NCI-H226 (cell line): ENCODE measurements at regions not wholly inside any gene's neighbourhood (a gene's known extent, or its start where the extent isn't known, plus 50 kb on each side); places are given as distances from the start of the nearest gene placed in this dataset.

ENCODE experiments used
- DNase-seq: peaks from one replicate; pipeline ENCODE4 v3.0.0-alpha.2; 2015

DNA sequence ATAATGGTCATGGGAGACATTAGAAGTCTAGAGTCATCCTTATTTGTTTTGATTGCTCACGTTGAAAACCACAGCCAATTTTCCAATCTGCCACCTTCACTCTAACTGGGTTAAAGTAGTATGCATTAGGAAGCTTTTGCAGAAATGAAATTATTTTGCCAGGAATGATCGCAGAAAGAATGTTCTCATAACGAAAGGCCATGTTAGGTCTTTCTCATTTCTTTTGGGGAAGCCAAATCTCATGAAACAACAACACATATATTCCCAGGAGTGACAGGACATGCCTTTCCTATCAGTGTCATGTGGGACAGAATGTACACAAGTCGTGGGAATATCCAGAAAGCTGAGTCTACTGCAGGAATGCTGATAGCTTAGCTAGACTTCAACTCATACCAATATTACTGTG lies 386.3 kb downstream of the AASDHPPT start:
- no peak for DNase-seq

DNA sequence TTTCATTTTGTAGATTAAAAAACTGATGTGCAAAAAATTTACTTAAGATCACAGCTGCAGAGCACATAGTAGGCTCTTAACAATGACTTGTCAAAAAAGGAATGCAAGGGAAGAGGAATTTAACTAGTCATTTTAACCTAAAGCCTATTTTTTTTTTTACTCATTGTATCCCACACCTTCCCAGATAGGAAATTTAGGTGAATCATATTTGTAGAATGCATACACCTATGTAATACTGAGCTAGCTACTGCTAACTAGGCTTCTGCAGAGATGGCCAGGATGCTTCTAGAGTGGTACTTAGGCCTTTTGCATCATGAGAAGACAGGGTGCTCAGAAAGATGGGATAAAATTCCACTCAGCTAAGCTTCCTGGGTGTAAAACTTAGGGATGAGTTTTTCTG lies 387.3 kb downstream of the AASDHPPT start:
- no peak for DNase-seq

DNA sequence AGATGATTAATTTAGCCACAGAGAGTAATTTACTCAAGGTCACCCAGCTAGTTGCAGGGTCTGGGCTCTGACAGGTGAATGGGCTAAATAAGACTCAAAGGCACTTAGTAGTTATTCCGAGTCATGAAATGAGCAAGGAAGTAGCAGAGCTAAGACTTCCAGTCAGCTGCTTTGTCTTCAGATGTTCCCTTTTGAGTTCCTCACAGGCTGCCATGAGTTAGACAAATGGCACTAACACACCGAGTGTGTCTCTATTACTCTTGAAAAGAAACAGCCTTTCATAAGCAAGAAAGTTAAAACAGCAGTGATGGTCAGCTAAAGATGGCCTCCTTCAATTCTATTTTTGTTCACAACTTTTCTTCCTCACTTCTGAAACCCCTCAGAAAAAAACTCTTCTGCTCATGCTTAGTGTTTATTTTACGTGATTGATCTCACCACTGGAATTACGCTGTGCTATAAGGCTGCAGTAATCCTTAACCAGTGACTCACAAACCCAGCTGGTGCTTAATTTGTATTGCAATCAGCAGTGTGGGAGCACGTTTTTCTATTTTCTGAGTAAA lies 389.1 kb downstream of the AASDHPPT start:
- no peak for DNase-seq

DNA sequence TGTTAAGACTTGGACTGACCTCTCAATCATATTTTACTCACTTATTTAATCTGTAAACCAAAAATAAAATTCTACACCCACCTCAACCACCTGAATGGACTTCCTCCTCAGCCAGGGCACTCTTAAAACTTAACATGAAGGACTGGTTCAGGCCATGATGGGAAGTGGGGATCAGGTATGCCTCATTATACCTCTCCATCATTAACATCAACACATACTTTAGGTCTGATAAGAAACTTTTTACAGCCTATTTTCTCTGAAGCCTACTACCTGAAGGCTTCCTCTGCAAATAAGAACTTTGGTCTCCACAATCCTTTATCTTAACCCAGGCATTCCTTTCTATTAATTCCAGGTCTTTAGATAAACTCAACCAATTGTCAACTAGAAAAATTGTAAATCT lies 390.0 kb downstream of the AASDHPPT start:
- DNase-seq = peak; percentile 44

DNA sequence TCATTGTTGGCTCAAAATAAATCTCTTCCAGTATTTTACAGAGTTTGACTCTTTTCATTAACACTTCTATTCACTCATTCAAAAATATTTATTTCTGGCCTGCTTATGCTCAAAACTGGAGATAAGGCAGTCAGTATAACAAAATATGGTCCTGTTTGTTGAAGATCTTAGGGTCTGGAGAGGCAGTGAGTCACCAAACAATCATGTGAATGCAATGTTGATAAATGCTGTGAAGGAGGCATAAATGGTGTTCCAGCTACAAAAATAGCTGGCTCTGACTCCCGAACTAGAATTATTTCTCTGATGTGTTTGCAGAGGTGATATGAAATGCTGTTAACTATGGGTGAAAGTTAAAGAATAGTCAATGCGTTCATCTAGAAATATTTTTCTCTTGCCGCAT lies 390.6 kb downstream of the AASDHPPT start:
- DNase-seq = peak; percentile 75

DNA sequence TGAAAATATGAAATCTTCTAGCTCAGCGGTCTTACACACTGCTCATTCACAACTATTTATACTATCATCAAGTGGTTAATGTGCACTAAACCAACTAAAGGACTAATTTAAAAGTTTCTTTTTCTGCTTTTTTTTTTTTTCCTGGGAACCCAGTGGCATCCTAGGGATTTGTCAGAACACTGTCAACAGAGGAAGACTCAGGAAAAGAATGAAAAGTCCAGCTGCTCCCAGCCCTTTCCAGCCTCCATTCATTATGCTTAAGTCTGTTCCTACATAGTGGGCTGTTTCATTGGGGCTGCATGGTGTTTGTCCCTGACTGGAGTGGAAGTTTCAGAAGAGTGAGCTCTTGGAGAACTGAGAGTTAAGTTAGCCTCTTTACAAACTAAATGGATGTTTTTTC lies 391.1 kb downstream of the AASDHPPT start:
- DNase-seq = no peak

DNA sequence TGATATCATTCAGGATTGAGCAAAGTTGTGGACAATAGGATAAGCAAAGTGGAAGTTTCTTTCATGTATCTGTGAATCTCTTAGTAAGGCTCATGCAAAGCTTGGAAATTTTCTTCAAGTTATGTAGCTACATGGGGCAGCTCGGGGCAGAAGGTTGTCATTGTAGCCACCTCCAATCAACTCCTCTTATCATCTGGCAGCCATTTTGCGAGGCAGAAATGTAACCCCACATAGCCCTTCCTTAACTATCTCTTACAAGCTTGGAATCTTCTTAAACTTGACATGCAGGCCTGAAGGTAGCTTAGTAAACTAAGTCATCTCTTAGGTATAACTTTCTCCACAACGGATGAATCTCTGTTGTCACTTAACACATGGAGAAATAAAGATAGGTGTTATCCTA lies 392.8 kb downstream of the AASDHPPT start:
- no peak for DNase-seq

DNA sequence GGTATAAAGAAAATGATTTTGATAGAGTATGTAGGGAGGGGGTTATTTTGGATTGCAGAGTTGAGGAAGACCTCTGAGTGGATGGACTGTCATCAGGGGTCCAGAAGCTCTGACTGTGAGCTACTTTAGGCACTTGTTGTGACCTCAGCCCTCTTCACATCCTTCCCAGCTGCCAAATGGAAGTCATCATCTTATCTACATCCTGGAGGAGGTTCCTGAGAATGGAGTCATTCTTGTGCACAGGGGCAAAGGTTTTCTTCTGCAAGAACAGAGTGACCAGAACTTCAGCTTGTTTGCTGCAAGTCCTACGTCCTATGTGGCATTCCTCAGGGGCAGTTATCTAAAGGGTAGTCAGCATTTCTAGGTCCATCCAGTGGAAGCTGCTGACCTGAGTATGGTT lies 393.8 kb downstream of the AASDHPPT start:
- no peak for DNase-seq

DNA sequence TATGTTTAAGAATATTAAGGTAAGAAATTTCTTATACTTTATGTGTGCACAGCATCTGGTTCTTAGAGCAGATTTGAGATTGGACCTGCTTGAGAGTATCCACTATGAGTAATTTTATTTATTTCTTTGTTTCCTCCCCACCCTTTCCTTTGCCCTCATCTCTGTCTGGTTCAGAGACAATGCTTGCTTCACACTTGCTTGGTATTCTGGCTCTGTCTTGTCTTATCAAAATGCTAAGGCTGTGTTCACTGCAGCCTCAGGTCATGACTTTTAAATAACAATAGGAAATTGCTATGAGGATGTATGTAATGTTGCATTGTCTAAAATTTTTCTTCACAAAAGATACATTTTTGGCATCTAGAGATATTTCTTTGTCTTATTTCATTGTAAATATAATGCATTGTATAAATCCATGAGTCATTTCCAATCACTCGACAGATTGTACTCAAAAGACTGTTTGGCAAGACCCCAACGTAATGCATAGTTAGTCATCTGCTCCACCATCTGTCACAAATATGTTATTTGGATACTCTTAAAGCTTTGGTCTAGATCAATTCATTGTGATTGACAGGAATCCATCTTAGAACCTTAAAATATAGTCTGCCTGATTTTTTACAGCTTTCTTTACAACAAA lies 395.7 kb downstream of the AASDHPPT start:
- peak; percentile 67 for DNase-seq

DNA sequence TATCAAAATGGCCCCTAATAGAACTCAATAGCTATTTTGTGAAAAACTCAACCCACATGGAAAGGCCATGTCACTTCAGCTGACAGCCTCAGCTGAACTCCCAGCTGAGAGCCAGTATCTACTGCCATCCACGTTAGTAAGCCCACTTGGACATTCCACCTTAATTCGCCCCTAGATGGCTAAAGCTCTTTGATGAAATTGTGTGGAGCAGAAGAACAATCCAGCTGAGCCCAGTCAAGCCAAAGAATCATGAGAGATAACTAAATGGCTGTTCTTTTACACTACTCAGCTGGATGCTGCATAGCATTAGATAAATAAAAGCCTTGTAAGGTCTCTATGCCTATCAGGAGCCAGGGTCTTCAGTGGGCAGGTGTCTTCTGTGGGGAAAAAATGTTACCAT lies 396.8 kb downstream of the AASDHPPT start:
- DNase-seq = no peak

DNA sequence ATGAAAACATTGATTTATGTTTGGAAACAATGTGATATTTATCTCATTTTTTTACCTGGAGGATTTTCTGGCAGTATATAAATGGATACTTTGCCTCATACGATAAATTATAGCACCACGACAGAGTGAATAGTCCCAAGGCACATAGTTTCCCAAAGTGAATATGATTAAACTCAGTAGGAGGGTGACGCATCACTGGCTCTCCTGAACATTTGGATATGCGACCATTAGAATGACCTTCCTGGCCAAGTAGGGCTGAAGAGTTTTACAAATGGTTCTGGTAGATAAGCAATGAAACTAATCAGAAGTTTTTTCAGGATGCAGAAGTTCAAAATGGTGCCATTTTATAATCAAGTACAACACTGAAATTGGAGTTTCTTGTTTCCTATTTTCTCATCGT lies 397.7 kb downstream of the AASDHPPT start:
- no peak for DNase-seq

DNA sequence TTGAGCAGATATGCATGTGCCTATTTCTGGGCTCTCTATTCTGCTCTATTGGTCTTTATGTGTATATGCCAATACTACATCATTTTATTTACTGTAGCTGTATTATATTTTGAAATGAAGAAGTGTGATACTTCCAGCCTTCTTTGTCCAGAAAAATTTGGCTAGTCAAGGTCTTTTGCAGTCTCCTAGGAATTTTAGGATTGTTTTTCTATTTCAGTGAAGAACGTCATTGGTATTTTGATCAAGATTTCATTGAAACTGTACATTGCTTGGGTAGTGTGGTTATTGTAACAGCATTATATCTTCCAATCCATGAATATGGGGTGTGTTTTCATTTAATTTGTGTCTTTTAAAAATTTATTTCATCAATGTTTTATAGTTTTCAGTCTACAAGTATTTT lies 400.3 kb downstream of the AASDHPPT start:
- no peak for DNase-seq

DNA sequence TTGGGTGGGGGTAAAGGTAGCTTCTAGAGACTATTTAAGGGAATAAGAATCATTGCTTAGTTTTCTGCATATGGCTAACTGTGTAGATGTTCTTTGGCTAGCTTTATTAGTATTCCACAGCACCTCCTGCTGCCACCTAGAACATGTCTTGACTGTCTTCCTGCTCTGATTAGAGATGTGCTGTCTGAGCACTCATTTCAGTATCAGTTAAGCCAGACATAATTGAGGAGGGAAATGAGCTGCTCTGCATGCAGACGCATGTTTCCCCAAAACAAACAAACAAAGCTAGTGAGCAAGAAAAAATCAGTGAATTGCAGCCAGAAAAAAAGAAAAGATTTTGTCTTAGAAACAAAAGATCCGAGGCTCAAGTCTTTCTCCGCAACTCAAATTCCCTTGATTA lies 402.2 kb downstream of the AASDHPPT start:
- no peak for DNase-seq

DNA sequence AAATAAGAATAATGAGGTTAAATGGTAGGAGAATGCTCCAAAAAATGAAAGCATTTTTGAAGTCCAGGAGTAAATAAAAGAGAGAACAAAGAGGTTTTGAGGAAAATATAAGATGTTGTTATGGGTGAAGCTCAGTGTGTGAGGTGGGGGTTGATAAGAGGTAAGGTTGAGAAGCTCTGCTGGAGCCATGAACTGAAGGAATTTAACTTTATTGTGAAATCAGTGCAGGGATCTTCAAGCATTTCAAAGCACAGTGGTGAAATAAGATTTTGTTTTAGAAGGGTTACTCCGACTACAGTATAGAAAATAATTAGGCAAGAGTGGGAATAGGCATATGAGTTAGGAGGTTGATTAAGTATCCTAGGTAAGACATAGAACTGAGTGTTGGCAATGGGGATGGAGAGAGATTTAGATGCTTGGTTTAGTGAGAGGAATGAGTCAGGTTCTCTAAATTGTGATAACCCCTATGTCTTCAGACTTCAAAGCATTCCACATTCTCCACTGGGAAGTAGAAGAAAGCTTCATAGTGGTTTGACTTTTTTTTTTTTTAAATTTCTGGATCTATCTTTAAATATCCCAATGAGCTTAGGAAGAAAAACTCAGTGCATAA lies 403.2 kb downstream of the AASDHPPT start:
- peak; percentile 84 for DNase-seq

DNA sequence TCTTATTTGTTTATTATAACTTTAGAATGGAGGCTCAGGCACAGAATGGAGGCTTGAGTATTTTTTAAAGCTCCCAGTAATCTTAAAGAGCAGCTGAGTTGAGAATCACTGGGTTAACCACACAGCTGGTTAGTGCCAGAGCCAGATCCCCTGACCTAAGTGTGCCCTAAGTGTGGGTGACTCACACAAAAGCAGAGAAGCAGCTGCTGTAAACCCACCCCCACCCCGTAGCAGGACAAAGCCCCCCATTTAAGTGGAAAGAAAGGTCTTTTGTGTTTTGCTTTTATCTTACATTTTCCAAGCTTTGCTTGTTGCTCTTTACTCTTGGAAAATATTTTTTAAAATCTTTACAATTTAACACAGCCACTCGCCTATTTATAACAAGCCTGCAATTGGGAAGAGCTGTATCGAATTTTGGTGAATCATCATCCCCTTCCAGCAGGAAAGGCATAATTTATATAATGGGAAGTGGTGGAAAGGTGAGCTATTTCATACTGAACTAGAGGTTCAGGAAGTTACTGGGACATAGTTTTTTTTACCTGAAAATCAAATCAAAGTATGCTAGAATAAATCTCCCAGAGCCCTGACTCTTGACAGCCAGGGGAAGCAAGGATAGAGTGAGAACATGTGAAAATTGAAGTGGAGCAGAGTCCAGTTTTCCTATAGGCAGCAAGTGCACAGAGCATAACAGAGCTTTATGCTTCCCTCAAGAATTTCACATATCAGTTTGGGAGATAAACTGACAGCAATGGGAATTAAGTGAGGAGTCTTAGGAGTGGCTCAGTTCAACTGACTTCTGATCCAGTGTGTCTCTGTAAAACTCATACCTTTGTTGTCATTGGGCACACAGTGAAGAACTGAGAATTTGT lies 405.7 kb downstream of the AASDHPPT start:
- DNase-seq = peak; percentile 40

DNA sequence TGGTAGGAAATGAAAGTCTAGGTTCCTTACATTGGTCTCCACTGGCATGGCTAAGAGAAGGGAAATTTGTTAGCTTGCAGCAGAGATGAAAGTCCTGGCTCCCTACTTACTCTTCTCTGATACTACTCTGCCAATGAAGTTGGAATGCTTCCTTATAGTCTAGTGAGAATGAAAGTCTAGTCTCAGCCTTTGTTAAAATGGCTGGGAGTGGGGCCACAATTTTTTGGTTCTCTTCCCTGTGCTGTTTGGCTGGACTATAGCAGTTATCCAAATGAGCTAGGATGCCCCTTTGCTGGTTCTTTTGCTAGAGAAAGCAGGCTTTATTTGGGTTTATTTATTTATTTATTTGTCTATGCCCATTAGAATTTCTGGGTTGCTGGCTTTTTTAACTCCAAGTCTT lies 414.3 kb downstream of the AASDHPPT start:
- no peak for DNase-seq

DNA sequence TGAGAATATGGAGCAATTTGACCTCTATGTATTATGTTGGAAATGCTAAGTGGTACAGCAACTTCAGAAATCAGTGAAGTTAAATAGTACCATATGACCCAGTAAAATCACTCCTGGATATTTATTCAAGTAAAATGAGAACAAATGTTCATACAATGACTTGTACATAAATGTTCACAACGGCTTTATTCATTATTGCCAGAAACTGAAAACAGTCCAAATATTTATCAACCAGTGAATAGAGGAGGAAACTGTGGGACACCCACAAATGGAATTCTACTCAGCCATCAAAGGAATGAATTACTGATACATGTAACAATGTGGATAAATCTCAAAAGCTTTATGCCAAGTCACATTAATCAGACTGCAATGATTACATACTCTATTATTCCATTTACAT lies 416.3 kb downstream of the AASDHPPT start:
- peak; percentile 33 for DNase-seq

DNA sequence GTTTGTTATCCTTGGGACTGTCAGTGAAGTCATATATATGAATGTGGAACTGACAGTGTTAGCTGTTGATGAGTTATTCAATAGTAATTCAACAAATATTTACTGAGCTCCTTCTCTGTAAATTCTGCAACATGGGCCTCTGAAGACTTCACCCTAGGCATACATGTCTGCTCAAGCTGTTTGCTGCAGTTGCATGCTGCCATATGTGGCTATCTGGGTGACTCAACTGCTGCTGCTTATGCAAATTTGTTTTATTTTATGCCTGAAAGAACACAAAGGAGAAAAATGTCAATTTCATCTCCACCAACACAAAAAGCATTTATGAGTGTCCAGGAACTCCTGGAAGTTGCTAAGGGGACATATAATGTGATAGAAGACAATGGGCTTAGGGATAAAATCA lies 417.6 kb downstream of the AASDHPPT start:
- no peak for DNase-seq

DNA sequence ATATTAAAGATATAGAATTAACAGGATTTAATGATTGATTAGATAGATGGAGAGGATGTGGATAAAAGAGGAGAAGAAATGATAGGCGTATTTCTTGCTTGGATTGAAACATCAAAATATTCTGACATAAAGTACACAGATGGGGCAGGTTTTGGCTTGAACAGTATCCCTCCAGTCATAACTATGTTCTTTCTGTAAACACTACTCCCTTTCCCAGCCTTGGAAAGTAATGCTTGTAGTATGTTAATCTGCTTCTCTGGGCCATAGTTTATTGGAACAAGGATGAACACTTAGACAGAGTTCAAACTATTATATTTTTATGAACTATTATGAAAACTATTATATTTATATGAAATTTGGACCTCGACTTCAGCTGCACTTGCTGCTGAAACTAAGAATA lies 419.2 kb downstream of the AASDHPPT start:
- DNase-seq = no peak

DNA sequence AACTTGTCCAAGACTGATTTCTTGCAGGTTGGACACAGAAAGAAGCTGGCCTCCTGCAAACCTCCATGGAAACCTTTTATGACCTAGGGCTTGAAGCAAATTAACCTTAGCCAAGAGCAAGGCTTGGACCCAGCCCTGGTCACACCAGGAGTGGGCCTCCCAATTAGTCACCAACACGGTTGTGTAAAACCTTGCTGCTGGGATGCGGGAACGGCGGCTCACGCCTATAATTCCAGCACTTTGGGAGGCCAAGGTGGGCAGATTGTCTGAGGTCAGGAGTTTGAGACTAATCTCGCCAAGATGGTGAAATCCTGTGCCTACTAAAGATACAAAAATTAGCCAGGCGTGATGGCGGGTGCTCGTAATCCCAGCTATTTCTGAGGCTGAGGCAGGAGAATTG lies 419.9 kb downstream of the AASDHPPT start:
- no peak for DNase-seq

DNA sequence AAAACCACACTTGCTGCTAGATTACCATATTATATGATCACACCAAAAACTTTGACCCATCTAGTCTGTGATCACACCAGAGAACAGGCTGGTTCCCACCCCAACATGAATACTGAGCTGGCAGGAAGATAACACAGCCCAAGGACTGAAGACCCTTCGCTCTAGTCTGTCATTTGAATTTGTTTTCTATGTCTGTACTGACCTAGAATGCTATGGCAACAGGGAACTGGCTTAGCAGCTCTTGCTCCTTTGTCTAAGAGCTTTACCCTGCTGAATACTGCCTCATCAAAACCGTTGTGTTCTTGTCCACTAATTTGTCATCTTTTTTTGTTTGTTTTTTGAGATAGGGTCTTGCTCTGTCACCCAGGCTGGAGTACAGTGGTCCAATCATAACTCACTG lies 420.4 kb downstream of the AASDHPPT start:
- no peak for DNase-seq

DNA sequence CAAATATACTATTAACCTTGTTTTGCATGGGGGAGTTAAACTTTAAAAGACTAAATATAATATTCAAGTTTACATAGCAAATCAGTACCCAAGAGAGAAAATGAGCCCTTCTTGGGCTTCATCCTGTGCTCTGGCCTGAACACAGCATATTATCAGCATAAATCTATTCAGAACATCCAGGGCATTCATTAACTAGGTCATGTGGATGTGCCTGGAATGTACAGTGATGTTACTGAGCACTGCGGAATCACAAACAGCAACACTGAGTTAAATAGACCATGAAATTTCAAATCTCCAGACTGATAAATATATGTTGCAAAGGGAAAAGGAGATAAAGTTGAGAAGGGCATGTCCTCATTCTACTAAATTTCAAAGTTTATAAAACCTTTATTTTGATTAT lies 426.4 kb downstream of the AASDHPPT start:
- DNase-seq = no peak

DNA sequence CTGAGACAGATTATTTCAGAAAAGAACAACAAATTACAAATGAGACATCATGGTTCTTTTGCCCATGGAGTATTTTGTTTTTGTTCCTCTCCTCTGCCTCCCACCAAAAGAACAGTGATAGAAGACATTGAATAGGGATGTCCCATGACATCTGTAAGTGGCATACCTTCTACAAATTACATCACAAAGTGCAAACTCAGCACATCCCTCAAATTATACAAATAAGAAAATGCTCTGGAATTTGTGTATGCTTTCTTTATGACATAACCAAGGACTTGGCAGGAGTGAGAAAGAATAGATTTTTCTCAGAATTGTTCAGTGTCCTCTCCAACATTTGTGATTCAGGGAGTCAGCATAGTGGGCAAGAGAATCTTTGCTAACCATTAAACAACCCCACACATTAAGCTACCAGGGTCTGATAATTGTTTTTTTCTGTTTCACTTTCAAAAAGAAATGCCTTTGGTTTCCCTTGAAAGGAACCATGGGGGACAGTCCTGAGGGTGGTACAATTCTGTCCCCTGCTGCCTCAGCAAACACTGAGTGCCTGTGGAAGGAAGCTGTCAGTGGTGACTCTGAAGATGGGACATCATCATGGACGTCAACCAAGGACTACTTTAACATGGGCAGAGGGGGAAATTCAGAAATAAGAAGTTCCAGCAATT lies 430.3 kb downstream of the AASDHPPT start:
- no peak for DNase-seq
